NCI-H1436 (cell line): ENCODE measurements at regions not wholly inside any gene's neighbourhood (a gene's known extent, or its start where the extent isn't known, plus 50 kb on each side); places are given as distances from the start of the nearest gene placed in this dataset.

ENCODE experiments used
- DNase-seq: peaks from one replicate; lab custom pipeline; 2025; lab: John Stamatoyannopoulos, UW

GRCh38 chr16:86018487-86018886 is 119.5 kb downstream of the IRF8 start:
- DNase-seq: no peak

GRCh38 chr16:86018941-86019340 is 120.0 kb downstream of the IRF8 start:
- no peak for DNase-seq

GRCh38 chr16:86019446-86020047 is 120.6 kb downstream of the IRF8 start:
- no peak for DNase-seq

GRCh38 chr16:86020971-86021370 is 122.0 kb downstream of the IRF8 start:
- DNase-seq: no peak

- DNase-seq: no peak
These were observed 123.5 kb downstream of the IRF8 start for GRCh38 chr16:86022381-86022960.

GRCh38 chr16:86024210-86024609 is 125.2 kb downstream of the IRF8 start:
- no peak for DNase-seq

GRCh38 chr16:86025706-86026105 is 126.7 kb downstream of the IRF8 start:
- DNase-seq: no peak

GRCh38 chr16:86026171-86026910 is 127.4 kb downstream of the IRF8 start:
- DNase-seq: no peak

- DNase-seq: no peak
These were observed 128.0 kb downstream of the IRF8 start for GRCh38 chr16:86026916-86027315.

- no peak for DNase-seq
These were observed 128.6 kb downstream of the IRF8 start for GRCh38 chr16:86027373-86028126.

GRCh38 chr16:86029131-86029741 is 130.3 kb downstream of the IRF8 start:
- DNase-seq: no peak

GRCh38 chr16:86030116-86030515 is 131.2 kb downstream of the IRF8 start:
- no peak for DNase-seq

GRCh38 chr16:86031141-86031678 is 132.2 kb downstream of the IRF8 start:
- DNase-seq: no peak

GRCh38 chr16:86033016-86033474 is 134.1 kb downstream of the IRF8 start:
- no peak for DNase-seq

- DNase-seq: no peak
These were observed 135.0 kb downstream of the IRF8 start for GRCh38 chr16:86033971-86034370.

GRCh38 chr16:86034421-86034919 is 135.5 kb downstream of the IRF8 start:
- no peak for DNase-seq

GRCh38 chr16:86035906-86036305 is 136.9 kb downstream of the IRF8 start:
- DNase-seq: no peak

GRCh38 chr16:86037999-86038925 is 139.3 kb downstream of the IRF8 start:
- DNase-seq: no peak

- DNase-seq: no peak
These were observed 140.0 kb downstream of the IRF8 start for GRCh38 chr16:86038926-86039310.

- no peak for DNase-seq
These were observed 140.6 kb downstream of the IRF8 start for GRCh38 chr16:86039606-86040005.

GRCh38 chr16:86040496-86040895 is 141.5 kb downstream of the IRF8 start:
- no peak for DNase-seq
